ENCODE measurements at regions not wholly inside any gene's neighbourhood (a gene's known extent, or its start where the extent isn't known, plus 50 kb on each side); places are given as distances from the start of the nearest gene placed in this dataset.

GRCh38 chr3:72247126-72247525 lies 462.2 kb upstream of the PROK2 start:
- peaks cover 0 to 4% (median 0%) of the 10 kb centered on the region in 7 donors for H3K9me3 Mint-ChIP-seq

DNA sequence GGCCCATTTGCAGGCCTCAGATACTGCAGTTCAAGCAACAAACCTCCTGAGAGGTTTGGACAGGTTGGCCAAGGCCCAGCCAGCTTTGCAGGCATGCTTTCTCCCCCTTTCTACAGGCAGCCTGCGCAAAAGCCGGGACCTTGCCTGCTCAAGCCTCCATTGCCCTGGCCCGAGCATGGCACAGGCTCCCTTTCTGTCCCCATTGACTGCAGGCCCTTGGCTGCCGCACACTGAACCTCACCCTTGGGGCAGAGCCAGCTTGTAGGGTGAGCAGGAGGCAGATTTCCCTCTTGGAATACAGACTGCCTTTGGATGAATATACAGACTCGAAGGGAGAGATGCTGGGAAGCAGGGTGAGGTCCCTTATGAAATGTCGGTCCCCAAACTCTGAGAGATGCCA lies 461.7 kb upstream of the PROK2 start:
- H3K36me3 ChIP-seq (ENCODE audit: control insufficient read depth, insufficient read depth, low read length) = no peaks in the 10 kb centered on the region
- Mint-ChIP-seq H3K4me3 (no peak overlapping the region), H3K9me3 (peaks cover 0 to 4% (median 0%) of the 10 kb centered on the region in 7 donors), H3K27me3 (peaks cover 1% of the 10 kb centered on the region), H3K27ac (no peak overlapping the region), H3K4me1 (peaks cover 0 to 2% (median under 1%) of the 10 kb centered on the region in 4 donors), H3K36me3 (peaks cover 3% of the 10 kb centered on the region)
- H3K4me1 ChIP-seq (ENCODE audit: control insufficient read depth, insufficient read depth, low read length, poor library complexity, severe bottlenecking) = no peaks in the 10 kb centered on the region
- no peak overlapping the region for H3K4me3 ChIP-seq (ENCODE audit: low read depth, low read length)
- DNase-seq = no peak
- no peaks in the 10 kb centered on the region for H3K9me3 ChIP-seq (ENCODE audit: control insufficient read depth in 2 of 2, low read length in 2 of 2)
- no peak overlapping the region for H3K27ac ChIP-seq (ENCODE audit: insufficient read depth, low read length, poor library complexity, severe bottlenecking)
- no peaks in the 10 kb centered on the region for H3K27me3 ChIP-seq (ENCODE audit: control insufficient read depth, insufficient read depth, low read length)
- ATAC-seq (ENCODE audit: low read depth in 2 of 2) = no peak

More at GRCh38 chr3:72247126-72247525, 462.2 kb upstream of the PROK2 start:
- Histone ChIP-seq H3K27ac (ENCODE audit: insufficient read depth, low read length, poor library complexity, severe bottlenecking) (no peak overlapping the region), H3K4me1 (ENCODE audit: control insufficient read depth, insufficient read depth, low read length, poor library complexity, severe bottlenecking) (no peaks in the 10 kb centered on the region), H3K36me3 (ENCODE audit: control insufficient read depth, insufficient read depth, low read length) (no peaks in the 10 kb centered on the region), H3K27me3 (ENCODE audit: control insufficient read depth, insufficient read depth, low read length) (no peaks in the 10 kb centered on the region), H3K9me3 (ENCODE audit: control insufficient read depth in 2 of 2, low read length in 2 of 2) (no peaks in the 10 kb centered on the region), H3K4me3 (ENCODE audit: low read depth, low read length) (no peak overlapping the region)
- Mint-ChIP-seq H3K27me3 (peaks cover 4% of the 10 kb centered on the region), H3K4me3 (no peak overlapping the region), H3K36me3 (peaks cover 3% of the 10 kb centered on the region), H3K27ac (peak overlapping the region in 1 of 3 donors; percentile 10), H3K4me1 (peaks cover 0 to 2% (median 0%) of the 10 kb centered on the region in 4 donors)
- ATAC-seq (ENCODE audit: low read depth in 2 of 2) = no peak
- no peak for DNase-seq

GRCh38 chr3:72245183-72245811 lies 460.3 kb upstream of the PROK2 start:
- Mint-ChIP-seq H3K4me3 (no peak overlapping the region), H3K27ac (peak overlapping the region in 1 of 3 donors; percentile 37), H3K36me3 (no peaks in the 10 kb centered on the region), H3K4me1 (peaks cover 0 to 5% (median 1%) of the 10 kb centered on the region in 4 donors), H3K9me3 (peaks cover 0 to 4% (median 0%) of the 10 kb centered on the region in 7 donors), H3K27me3 (no peaks in the 10 kb centered on the region)
- Histone ChIP-seq H3K36me3 (ENCODE audit: control insufficient read depth, insufficient read depth, low read length) (no peaks in the 10 kb centered on the region), H3K4me3 (ENCODE audit: low read depth, low read length) (no peak overlapping the region), H3K27ac (ENCODE audit: insufficient read depth, low read length, poor library complexity, severe bottlenecking) (no peak overlapping the region), H3K4me1 (ENCODE audit: control insufficient read depth, insufficient read depth, low read length, poor library complexity, severe bottlenecking) (no peaks in the 10 kb centered on the region), H3K9me3 (ENCODE audit: control insufficient read depth in 2 of 2, low read length in 2 of 2) (no peaks in the 10 kb centered on the region), H3K27me3 (ENCODE audit: control insufficient read depth, insufficient read depth, low read length) (no peaks in the 10 kb centered on the region)
- no peak for ATAC-seq (ENCODE audit: low read depth in 2 of 2)
- no peak for DNase-seq

- no peaks in the 10 kb centered on the region for H3K36me3 Mint-ChIP-seq
Observed at GRCh38 chr3:72244396-72244795, 459.4 kb upstream of the PROK2 start.

GRCh38 chr3:72242326-72242725 lies 457.4 kb upstream of the PROK2 start:
- no peaks in the 10 kb centered on the region for H3K27me3 Mint-ChIP-seq
- no peaks in the 10 kb centered on the region for H3K36me3 Mint-ChIP-seq
- Histone ChIP-seq H3K27ac (ENCODE audit: insufficient read depth, low read length, poor library complexity, severe bottlenecking) (no peak overlapping the region), H3K9me3 (ENCODE audit: control insufficient read depth in 2 of 2, low read length in 2 of 2) (no peaks in the 10 kb centered on the region), H3K4me1 (ENCODE audit: control insufficient read depth, insufficient read depth, low read length, poor library complexity, severe bottlenecking) (no peaks in the 10 kb centered on the region), H3K4me3 (ENCODE audit: low read depth, low read length) (no peak overlapping the region), H3K36me3 (ENCODE audit: control insufficient read depth, insufficient read depth, low read length) (no peaks in the 10 kb centered on the region), H3K27me3 (ENCODE audit: control insufficient read depth, insufficient read depth, low read length) (peaks cover 3% of the 10 kb centered on the region)
- H3K4me3 Mint-ChIP-seq = peak overlapping the region in 1 of 4 donors; percentile 16
- no peak for ATAC-seq (ENCODE audit: low read depth in 2 of 2)
- peaks cover 0 to 5% (median 1%) of the 10 kb centered on the region in 4 donors for H3K4me1 Mint-ChIP-seq
- H3K9me3 Mint-ChIP-seq = peaks cover 0 to 2% (median 0%) of the 10 kb centered on the region in 7 donors
- DNase-seq = no peak
- H3K27ac Mint-ChIP-seq = peak overlapping the region in 1 of 3 donors; percentile 56

More at GRCh38 chr3:72244396-72244795, 459.4 kb upstream of the PROK2 start:
- no peaks in the 10 kb centered on the region for H3K4me1 ChIP-seq (ENCODE audit: control insufficient read depth, insufficient read depth, low read length, poor library complexity, severe bottlenecking)
- peak overlapping the region in 2 of 3 donors; percentile 10 to 44 for H3K27ac Mint-ChIP-seq
- DNase-seq (no peak), ATAC-seq (ENCODE audit: low read depth in 2 of 2) (no peak)
- H3K4me3 Mint-ChIP-seq = no peak overlapping the region
- H3K27me3 ChIP-seq (ENCODE audit: control insufficient read depth, insufficient read depth, low read length) = no peaks in the 10 kb centered on the region
- no peaks in the 10 kb centered on the region for H3K36me3 ChIP-seq (ENCODE audit: control insufficient read depth, insufficient read depth, low read length)
- H3K9me3 ChIP-seq (ENCODE audit: control insufficient read depth in 2 of 2, low read length in 2 of 2) = no peaks in the 10 kb centered on the region
- no peaks in the 10 kb centered on the region for H3K27me3 Mint-ChIP-seq
- H3K27ac ChIP-seq (ENCODE audit: insufficient read depth, low read length, poor library complexity, severe bottlenecking) = no peak overlapping the region
- H3K4me3 ChIP-seq (ENCODE audit: low read depth, low read length) = no peak overlapping the region
- peaks cover 0 to 3% (median 0%) of the 10 kb centered on the region in 7 donors for H3K9me3 Mint-ChIP-seq
- H3K4me1 Mint-ChIP-seq = peaks cover 0 to 5% (median 1%) of the 10 kb centered on the region in 4 donors

DNA sequence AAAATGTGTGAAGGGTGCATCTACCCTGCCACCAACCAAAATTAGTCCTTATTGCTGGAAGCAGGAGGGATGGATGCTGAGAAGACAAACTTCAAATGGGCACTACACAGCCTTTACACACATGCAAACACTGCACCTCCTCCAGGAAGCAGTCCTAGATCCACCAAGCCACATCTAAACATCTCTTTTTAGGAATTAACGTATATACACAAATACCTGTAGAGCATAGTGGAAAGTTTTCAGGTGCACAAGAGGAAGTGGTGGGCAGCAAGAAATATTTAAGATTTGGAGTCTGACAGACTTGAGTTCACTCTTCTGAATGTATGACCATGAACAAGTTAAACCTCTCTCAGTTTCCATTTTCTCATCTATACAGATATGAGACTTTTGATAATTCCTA lies 456.6 kb upstream of the PROK2 start:
- Histone ChIP-seq H3K36me3 (ENCODE audit: control insufficient read depth, insufficient read depth, low read length) (no peaks in the 10 kb centered on the region), H3K9me3 (ENCODE audit: control insufficient read depth in 2 of 2, low read length in 2 of 2) (no peaks in the 10 kb centered on the region), H3K27ac (ENCODE audit: insufficient read depth, low read length, poor library complexity, severe bottlenecking) (no peak overlapping the region), H3K4me1 (ENCODE audit: control insufficient read depth, insufficient read depth, low read length, poor library complexity, severe bottlenecking) (no peaks in the 10 kb centered on the region), H3K4me3 (ENCODE audit: low read depth, low read length) (no peak overlapping the region), H3K27me3 (ENCODE audit: control insufficient read depth, insufficient read depth, low read length) (peaks cover 3% of the 10 kb centered on the region)
- no peaks in the 10 kb centered on the region for H3K36me3 Mint-ChIP-seq
- H3K27me3 Mint-ChIP-seq = no peaks in the 10 kb centered on the region
- H3K9me3 Mint-ChIP-seq = peaks cover 0 to 2% (median 0%) of the 10 kb centered on the region in 7 donors
- peaks cover 0 to 5% (median 1%) of the 10 kb centered on the region in 4 donors for H3K4me1 Mint-ChIP-seq
- no peak overlapping the region for H3K27ac Mint-ChIP-seq
- no peak for ATAC-seq (ENCODE audit: low read depth in 2 of 2)
- DNase-seq = no peak
- H3K4me3 Mint-ChIP-seq = no peak overlapping the region

DNA sequence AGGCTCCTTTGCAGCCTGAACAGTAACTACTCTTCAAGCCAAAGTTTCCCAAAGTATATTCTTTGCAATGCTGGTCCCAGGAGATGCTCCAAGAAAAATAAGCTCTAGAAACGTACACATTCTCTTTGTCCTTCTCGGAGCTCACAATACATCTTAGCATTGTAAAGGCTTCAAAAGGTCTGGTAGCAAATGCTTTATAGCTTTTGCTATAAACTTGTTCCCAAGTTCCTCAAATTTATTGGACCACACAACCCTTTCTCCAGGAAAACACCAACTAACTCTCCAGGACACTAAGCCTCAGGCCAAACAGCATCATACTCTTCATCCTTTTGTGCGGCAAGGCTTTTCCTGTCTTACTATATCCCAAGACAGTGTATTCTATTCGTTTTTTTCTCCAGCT lies 455.6 kb upstream of the PROK2 start:
- Mint-ChIP-seq H3K36me3 (no peaks in the 10 kb centered on the region), H3K4me1 (peaks cover 0 to 5% (median 1%) of the 10 kb centered on the region in 4 donors), H3K27me3 (no peaks in the 10 kb centered on the region), H3K27ac (no peak overlapping the region), H3K4me3 (no peak overlapping the region), H3K9me3 (peaks cover 0 to 3% (median 0%) of the 10 kb centered on the region in 7 donors)
- H3K9me3 ChIP-seq (ENCODE audit: control insufficient read depth in 2 of 2, low read length in 2 of 2) = no peaks in the 10 kb centered on the region
- no peak for DNase-seq
- H3K36me3 ChIP-seq (ENCODE audit: control insufficient read depth, insufficient read depth, low read length) = no peaks in the 10 kb centered on the region
- H3K4me3 ChIP-seq (ENCODE audit: low read depth, low read length) = no peak overlapping the region
- no peak for ATAC-seq (ENCODE audit: low read depth in 2 of 2)
- H3K27me3 ChIP-seq (ENCODE audit: control insufficient read depth, insufficient read depth, low read length) = peaks cover 3% of the 10 kb centered on the region
- no peaks in the 10 kb centered on the region for H3K4me1 ChIP-seq (ENCODE audit: control insufficient read depth, insufficient read depth, low read length, poor library complexity, severe bottlenecking)
- H3K27ac ChIP-seq (ENCODE audit: insufficient read depth, low read length, poor library complexity, severe bottlenecking) = no peak overlapping the region

GRCh38 chr3:72238801-72239200 lies 453.9 kb upstream of the PROK2 start:
- no peak for ATAC-seq (ENCODE audit: low read depth in 2 of 2)
- Histone ChIP-seq H3K36me3 (ENCODE audit: control insufficient read depth, insufficient read depth, low read length) (no peaks in the 10 kb centered on the region), H3K27ac (ENCODE audit: insufficient read depth, low read length, poor library complexity, severe bottlenecking) (no peak overlapping the region), H3K9me3 (ENCODE audit: control insufficient read depth in 2 of 2, low read length in 2 of 2) (no peaks in the 10 kb centered on the region), H3K27me3 (ENCODE audit: control insufficient read depth, insufficient read depth, low read length) (peaks cover 3% of the 10 kb centered on the region), H3K4me3 (ENCODE audit: low read depth, low read length) (no peak overlapping the region), H3K4me1 (ENCODE audit: control insufficient read depth, insufficient read depth, low read length, poor library complexity, severe bottlenecking) (no peaks in the 10 kb centered on the region)
- DNase-seq = no peak
- Mint-ChIP-seq H3K27me3 (no peaks in the 10 kb centered on the region), H3K27ac (peak overlapping the region in 1 of 3 donors; percentile 80), H3K9me3 (peaks cover 0 to 3% (median 0%) of the 10 kb centered on the region in 7 donors), H3K4me1 (peaks cover 0 to 6% (median 0%) of the 10 kb centered on the region in 4 donors), H3K36me3 (no peaks in the 10 kb centered on the region), H3K4me3 (no peak overlapping the region)
